H1 (cell line): ENCODE measurements at regions not wholly inside any gene's neighbourhood (a gene's known extent, or its start where the extent isn't known, plus 50 kb on each side); places are given as distances from the start of the nearest gene placed in this dataset.

ENCODE experiments used
- CTCF ChIA-PET: fragments of 300-600 bp; sonication (Branson Sonifier 250); formaldehyde crosslinking; loops from one replicate; lab custom pipeline; 2021; ENCODE audit not compliant: partially characterized antibody; lab: Charles Lee
- POLR2A ChIA-PET: fragments of 300-600 bp; sonication (Branson Sonifier 250); formaldehyde crosslinking; loops from one replicate; lab custom pipeline; 2021; ENCODE audit warnings: inconsistent platforms; ENCODE audit not compliant: partially characterized antibody; lab: Charles Lee
- DNase-seq, 2 experiments: peaks; one replicate each; pipeline versions ENCODE4 v3.0.0 to v3.0.0-alpha.2; 2010 to 2022; ENCODE audit warnings: low spot score in 2 of 2, low read depth in 1 of 2, mixed read lengths in 1 of 2
- FAIRE-seq: peaks from 2 replicates; lab custom pipeline; 2011; peaks lifted over from hg19 to GRCh38; lab: Jason Lieb, UNC
- H2AFZ ChIP-seq: 2 replicates; pipeline ENCODE4 v1.8.1; 2012; ENCODE audit warnings: low read length, inconsistent platforms
- H2AK5ac ChIP-seq: 2 replicates; pipeline ENCODE4 v1.6.1; 2013; ENCODE audit warnings: low read depth, low read length
- H2BK120ac ChIP-seq: replicated peaks from 2 replicates; pipeline ENCODE3; 2013; ENCODE audit warnings: low read depth, low read length, inconsistent platforms
- H2BK12ac ChIP-seq: 2 replicates; pipeline ENCODE4 v1.6.1; 2013; ENCODE audit warnings: low read depth, low read length
- H2BK15ac ChIP-seq: 2 replicates; pipeline ENCODE4 v1.6.1; 2013; ENCODE audit warnings: low read length
- H2BK20ac ChIP-seq: 2 replicates; pipeline ENCODE4 v1.6.1; 2013; ENCODE audit warnings: low read length
- H2BK5ac ChIP-seq: 2 replicates; pipeline ENCODE4 v1.6.1; 2013; ENCODE audit warnings: low read depth, low read length
- H3K14ac ChIP-seq: 2 replicates; pipeline ENCODE4 v1.6.1; 2013; ENCODE audit warnings: inconsistent platforms; ENCODE audit not compliant: insufficient read length
- H3K18ac ChIP-seq: 2 replicates; pipeline ENCODE4 v1.6.1; 2013; ENCODE audit warnings: low read length; ENCODE audit errors: extremely low read depth
- H3K23ac ChIP-seq: 2 replicates; pipeline ENCODE4 v1.6.1; 2013; ENCODE audit warnings: inconsistent platforms; ENCODE audit not compliant: insufficient read length
- H3K23me2 ChIP-seq: 2 replicates; pipeline ENCODE4 v1.6.1; 2013; ENCODE audit warnings: low read depth, low read length
- H3K27ac ChIP-seq: 2 replicates; pipeline ENCODE4 v1.6.1; 2011; ENCODE audit warnings: low read depth, low read length, inconsistent platforms
- H3K27me3 ChIP-seq, 4 experiments: replicated peaks in 1 of 4; 1 replicate in 1 of 4; 2 replicates in 3 of 4; pipeline versions ENCODE4 v1.6.1 to v1.8.1; 2011 to 2013; ENCODE audit warnings: low read length in 3 of 4, mild to moderate bottlenecking in 3 of 4, inconsistent platforms in 2 of 4, mixed read lengths in 2 of 4, moderate library complexity in 1 of 4; ENCODE audit not compliant: control insufficient read depth in 3 of 4, insufficient read depth in 3 of 4; ENCODE audit errors: extremely low read depth in 1 of 4
- H3K36me3 ChIP-seq, 4 experiments: 2 replicates each; pipeline versions ENCODE4 v1.6.1 to v1.8.1; 2011 to 2013; ENCODE audit warnings: mild to moderate bottlenecking in 4 of 4, low read length in 3 of 4, moderate library complexity in 2 of 4, control low read depth in 1 of 4, inconsistent platforms in 1 of 4; ENCODE audit not compliant: insufficient read depth in 4 of 4, control insufficient read depth in 2 of 4
- H3K4ac ChIP-seq: replicated peaks from 2 replicates; pipeline ENCODE3; 2013; ENCODE audit warnings: low read length, low read depth, mixed read lengths, inconsistent platforms; ENCODE audit not compliant: insufficient read length
- H3K4me1 ChIP-seq, 4 experiments: replicated peaks in 1 of 4; 1 replicate in 1 of 4; 2 replicates in 3 of 4; pipeline versions ENCODE4 v1.6.1 to v1.8.1; 2011 to 2013; ENCODE audit warnings: low read length in 3 of 4, inconsistent platforms in 2 of 4, mixed read lengths in 1 of 4; ENCODE audit not compliant: insufficient read depth in 4 of 4, control insufficient read depth in 3 of 4
- H3K4me2 ChIP-seq, 2 experiments: 2 replicates each; pipeline versions ENCODE4 v1.6.1 to v1.8.1; 2011 to 2013; ENCODE audit warnings: low read depth in 2 of 2, low read length in 2 of 2, control low read depth in 1 of 2, inconsistent platforms in 1 of 2, mild to moderate bottlenecking in 1 of 2; ENCODE audit not compliant: insufficient read depth in 1 of 2
- H3K4me3 ChIP-seq, 4 experiments: fragments of 200-600, 300-600 bp in 1 of 4; sonication (generic), shearing (Covaris generic), sonication (Bioruptor Twin) in 1 of 4; 2 replicates each; pipeline versions ENCODE4 v1.5.1 to v1.8.1; 2011 to 2016; ENCODE audit warnings: low read length in 4 of 4, low read depth in 3 of 4, control low read depth in 2 of 4, inconsistent platforms in 2 of 4, mild to moderate bottlenecking in 2 of 4, mixed read lengths in 1 of 4, moderate library complexity in 1 of 4; ENCODE audit not compliant: insufficient read depth in 2 of 4; ENCODE audit errors: extremely low read depth in 1 of 4
- H3K56ac ChIP-seq: replicated peaks from 2 replicates; pipeline ENCODE3; 2013; ENCODE audit warnings: low read depth, mild to moderate bottlenecking, mixed read lengths, low read length, inconsistent platforms; ENCODE audit not compliant: insufficient read length
- H3K79me1 ChIP-seq: 2 replicates; pipeline ENCODE4 v1.6.1; 2013; ENCODE audit warnings: low read depth, low read length, control low read depth
- H3K79me2 ChIP-seq, 2 experiments: 2 replicates each; pipeline versions ENCODE4 v1.6.1 to v1.8.1; 2012 to 2013; ENCODE audit warnings: low read length in 2 of 2, mild to moderate bottlenecking in 2 of 2, inconsistent platforms in 1 of 2; ENCODE audit not compliant: insufficient read depth in 2 of 2, control insufficient read depth in 1 of 2
- H3K9ac ChIP-seq, 4 experiments: replicated peaks in 1 of 4; 1 replicate in 1 of 4; 2 replicates in 3 of 4; pipeline versions ENCODE4 v1.6.1 to v1.8.1; 2011 to 2013; ENCODE audit warnings: low read depth in 3 of 4, low read length in 3 of 4, control low read depth in 2 of 4, mild to moderate bottlenecking in 2 of 4, moderate library complexity in 2 of 4, inconsistent platforms in 1 of 4; ENCODE audit errors: extremely low read depth in 1 of 4
- H3K9me3 ChIP-seq, 2 experiments: 2 replicates each; pipeline versions ENCODE4 v1.6.1 to v1.8.1; 2012 to 2013; ENCODE audit warnings: mild to moderate bottlenecking in 2 of 2, moderate library complexity in 2 of 2, control low read depth in 1 of 2, inconsistent platforms in 1 of 2, low read depth in 1 of 2, low read length in 1 of 2, mixed read lengths in 1 of 2; ENCODE audit not compliant: insufficient read depth in 2 of 2
- H4K20me1 ChIP-seq, 2 experiments: replicated peaks in 1 of 2; 2 replicates each; pipeline versions ENCODE3 to v1.8.1; 2011 to 2013; ENCODE audit warnings: inconsistent platforms in 2 of 2, low read length in 2 of 2, mild to moderate bottlenecking in 1 of 2; ENCODE audit not compliant: insufficient read depth in 2 of 2, control insufficient read depth in 1 of 2
- H4K5ac ChIP-seq: 2 replicates; pipeline ENCODE4 v1.6.1; 2013; ENCODE audit warnings: low read length, low read depth, mixed read lengths, inconsistent platforms; ENCODE audit not compliant: insufficient read length
- H4K8ac ChIP-seq: 2 replicates; pipeline ENCODE4 v1.8.0; 2013; ENCODE audit warnings: mild to moderate bottlenecking, moderate library complexity, low read length, inconsistent platforms; ENCODE audit not compliant: insufficient read depth; ENCODE audit errors: extremely low read depth
- H4K91ac ChIP-seq: replicated peaks from 2 replicates; pipeline ENCODE3; 2013; ENCODE audit warnings: low read length, mixed read lengths, inconsistent platforms; ENCODE audit not compliant: insufficient read length
- SIN3A ChIP-seq, 2 experiments: IDR thresholded peaks in 1 of 2; conservative IDR thresholded peaks in 1 of 2; 2 replicates each; pipeline ENCODE4 v1.6.1; 2011 to 2012; ENCODE audit warnings: low read length in 2 of 2, improper control_type of control experiment in 1 of 2, low read depth in 1 of 2, mild to moderate bottlenecking in 1 of 2
- WGBS, 2 experiments: shearing (Covaris generic) in 1 of 2; methylation state at CpG; one replicate each; pipeline versions ENCODE4 v1.1.6 to v1.1.7; 2013 to 2015; ENCODE audit warnings: low lambda C conversion rate in 2 of 2, mixed read lengths in 2 of 2, inconsistent platforms in 1 of 2, low coverage in 1 of 2, missing lambda C conversion rate in 1 of 2; ENCODE audit not compliant: insufficient replicate concordance in 2 of 2, insufficient coverage in 1 of 2, insufficient read length in 1 of 2; ENCODE audit errors: extremely low coverage in 1 of 2, missing lambda C conversion rate in 1 of 2; 5-methylcytosine and 5-hydroxymethylcytosine counted together

GRCh38 chr6:47934023-47934422 lies 152.2 kb downstream of the OPN5 start:
- H3K36me3 ChIP-seq = no peaks in the 10 kb centered on the region
- no peak overlapping the region for H3K4ac ChIP-seq
- DNase-seq (no peak), FAIRE-seq (no peak)
- H3K4me2 ChIP-seq = no peak overlapping the region
- H3K9ac ChIP-seq = no peak overlapping the region
- ChIA-PET CTCF (interaction anchor here (0.7 to 1.2 kb wide), 3 partner anchors 11 to 543 kb away, joined by 3 read pairs; no protein-coding TSS in a partner anchor), POLR2A (no interaction called here)
- no peak overlapping the region for H4K8ac ChIP-seq
- H4K20me1 ChIP-seq = no peaks in the 10 kb centered on the region
- no peak overlapping the region for H3K27ac ChIP-seq
- no peaks in the 10 kb centered on the region; a peak in 1 of 7 replicates for H3K4me1 ChIP-seq
- H2AK5ac ChIP-seq = no peak overlapping the region
- no peak overlapping the region for H2BK20ac ChIP-seq
- no peak overlapping the region for H2AFZ ChIP-seq
- H3K18ac ChIP-seq = no peak overlapping the region
- no peak overlapping the region for H2BK120ac ChIP-seq
- no peaks in the 10 kb centered on the region for H3K79me2 ChIP-seq
- H3K23ac ChIP-seq = no peak overlapping the region
- TF ChIP-seq SIN3A (conservative IDR thresholded peaks at IDR 0.05 in 1 of 2, IDR thresholded peaks at IDR 0.05 in 1 of 2; ENCODE audit: low read depth in 1 of 2, low read length in 2 of 2) = no peak
- no peak overlapping the region for H4K5ac ChIP-seq
- H3K56ac ChIP-seq = no peak overlapping the region
- no peaks in the 10 kb centered on the region for H3K9me3 ChIP-seq
- WGBS, 2 experiments = 89% methylated on average over 6 of the region's 6 CpGs; no CpG with 5 or more reads in 1 of the 2 experiments
- H3K4me3 ChIP-seq = no peak overlapping the region
- H3K23me2 ChIP-seq = no peaks in the 10 kb centered on the region
- H2BK5ac ChIP-seq = no peak overlapping the region
- H4K91ac ChIP-seq = no peak overlapping the region
- H3K14ac ChIP-seq = no peak overlapping the region
- no peaks in the 10 kb centered on the region for H3K79me1 ChIP-seq
- H3K27me3 ChIP-seq = no peaks in the 10 kb centered on the region
- no peak overlapping the region for H2BK15ac ChIP-seq
- H2BK12ac ChIP-seq = no peak overlapping the region
